Dermis blood vessel endothelial cell (primary cell): ENCODE measurements at regions not wholly inside any gene's neighbourhood (a gene's known extent, or its start where the extent isn't known, plus 50 kb on each side); places are given as distances from the start of the nearest gene placed in this dataset.

Experiments used
- DNase-seq: peaks from one replicate; pipeline ENCODE4 v3.0.0; 2010

GRCh38 chr14:26395726-26396125, 202.1 kb downstream of the NOVA1 start:
- DNase-seq: no peak

- DNase-seq: no peak
These were observed 203.6 kb downstream of the NOVA1 start for GRCh38 chr14:26394150-26394810.

- DNase-seq: no peak
These were observed 205.3 kb downstream of the NOVA1 start for GRCh38 chr14:26392498-26392897.

GRCh38 chr14:26389646-26390508, 208.0 kb downstream of the NOVA1 start:
- DNase-seq: no peak

GRCh38 chr14:26385310-26385709, 212.5 kb downstream of the NOVA1 start:
- DNase-seq: no peak

- no peak for DNase-seq
These were observed 214.7 kb downstream of the NOVA1 start for GRCh38 chr14:26382901-26383685.

GRCh38 chr14:26381405-26381804, 216.4 kb downstream of the NOVA1 start:
- no peak for DNase-seq

GRCh38 chr14:26380637-26381036, 217.2 kb downstream of the NOVA1 start:
- DNase-seq: no peak

GRCh38 chr14:26379951-26380350, 217.9 kb downstream of the NOVA1 start:
- DNase-seq: no peak

- no peak for DNase-seq
These were observed 220.7 kb downstream of the NOVA1 start for GRCh38 chr14:26377150-26377549.

GRCh38 chr14:26370115-26370514, 227.7 kb downstream of the NOVA1 start:
- DNase-seq: no peak

GRCh38 chr14:26363689-26364088, 234.1 kb downstream of the NOVA1 start:
- no peak for DNase-seq

GRCh38 chr14:26344596-26344995, 253.2 kb downstream of the NOVA1 start:
- DNase-seq: no peak

- no peak for DNase-seq
These were observed 258.5 kb downstream of the NOVA1 start for GRCh38 chr14:26339381-26339780.

GRCh38 chr14:26338231-26338630, 259.6 kb downstream of the NOVA1 start:
- no peak for DNase-seq

GRCh38 chr14:26334288-26334687, 263.5 kb downstream of the NOVA1 start:
- no peak for DNase-seq

- no peak for DNase-seq
These were observed 264.9 kb downstream of the NOVA1 start for GRCh38 chr14:26332966-26333365.

- no peak for DNase-seq
These were observed 266.9 kb downstream of the NOVA1 start for GRCh38 chr14:26330982-26331381.

- no peak for DNase-seq
These were observed 269.0 kb downstream of the NOVA1 start for GRCh38 chr14:26328791-26329190.

- no peak for DNase-seq
These were observed 274.0 kb downstream of the NOVA1 start for GRCh38 chr14:26323869-26324268.

- DNase-seq: no peak
These were observed 276.9 kb downstream of the NOVA1 start for GRCh38 chr14:26320886-26321285.

- DNase-seq: no peak
These were observed 278.5 kb downstream of the NOVA1 start for GRCh38 chr14:26319139-26319864.

- DNase-seq: no peak
These were observed 293.8 kb downstream of the NOVA1 start for GRCh38 chr14:26304056-26304455.
